ENCODE measurements at regions not wholly inside any gene's neighbourhood (a gene's known extent, or its start where the extent isn't known, plus 50 kb on each side); places are given as distances from the start of the nearest gene placed in this dataset.

DNA sequence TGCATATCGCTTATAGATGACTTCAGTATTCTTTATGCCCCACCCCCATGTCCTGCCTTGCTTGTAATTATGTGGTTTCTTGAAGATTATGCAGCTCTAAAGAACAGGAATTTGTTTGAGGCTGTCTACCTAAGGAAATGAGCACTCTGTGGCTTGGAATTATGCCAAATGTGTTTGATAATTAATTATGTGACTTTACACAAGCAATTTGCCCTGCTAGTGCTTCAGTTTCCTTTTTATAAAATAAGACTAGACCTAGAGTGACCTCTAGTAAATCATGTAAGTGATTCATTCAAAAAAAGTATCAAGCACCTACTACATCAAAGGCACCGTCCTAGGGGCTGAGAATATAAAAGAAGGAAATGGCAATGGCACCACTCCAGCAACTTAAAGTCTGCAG, 491.5 kb upstream of the KIRREL3 start:
- peaks cover 0 to 13% (median 10%) of the 10 kb centered on the region in 7 donors for H3K9me3 Mint-ChIP-seq
- ATAC-seq (ENCODE audit: low read depth in 2 of 2) (no peak), DNase-seq (no peak)
- no peak overlapping the region for H3K27ac Mint-ChIP-seq
- no peaks in the 10 kb centered on the region for H3K27me3 Mint-ChIP-seq
- peaks cover 0 to 7% of the 10 kb centered on the region in 2 donors for H3K36me3 Mint-ChIP-seq
- H3K4me1 Mint-ChIP-seq: no peaks in the 10 kb centered on the region
- H3K4me3 Mint-ChIP-seq: no peak overlapping the region

GRCh38 chr11:127491589-127491988, 491.0 kb upstream of the KIRREL3 start:
- DNase-seq (no peak), ATAC-seq (ENCODE audit: low read depth in 2 of 2) (no peak)
- Mint-ChIP-seq H3K4me3 (no peak overlapping the region), H3K4me1 (no peaks in the 10 kb centered on the region), H3K36me3 (peaks cover 0 to 7% of the 10 kb centered on the region in 2 donors), H3K9me3 (peaks cover 0 to 13% (median 10%) of the 10 kb centered on the region in 7 donors), H3K27ac (no peak overlapping the region), H3K27me3 (no peaks in the 10 kb centered on the region)

GRCh38 chr11:127490896-127491295, 490.3 kb upstream of the KIRREL3 start:
- Mint-ChIP-seq H3K27ac (no peak overlapping the region), H3K4me1 (no peaks in the 10 kb centered on the region), H3K27me3 (no peaks in the 10 kb centered on the region), H3K9me3 (peaks cover 0 to 13% (median 10%) of the 10 kb centered on the region in 7 donors), H3K36me3 (peaks cover 0 to 7% of the 10 kb centered on the region in 2 donors), H3K4me3 (no peak overlapping the region)
- ATAC-seq (ENCODE audit: low read depth in 2 of 2) (no peak), DNase-seq (no peak)

- Mint-ChIP-seq H3K27ac (no peak overlapping the region), H3K9me3 (peaks cover 0 to 8% (median 3%) of the 10 kb centered on the region in 7 donors), H3K4me3 (no peak overlapping the region), H3K36me3 (no peaks in the 10 kb centered on the region), H3K27me3 (no peaks in the 10 kb centered on the region), H3K4me1 (no peaks in the 10 kb centered on the region)
- no peak for DNase-seq
- no peak for ATAC-seq (ENCODE audit: low read depth in 2 of 2)
Observed at GRCh38 chr11:127485541-127485940, 485.0 kb upstream of the KIRREL3 start.

DNA sequence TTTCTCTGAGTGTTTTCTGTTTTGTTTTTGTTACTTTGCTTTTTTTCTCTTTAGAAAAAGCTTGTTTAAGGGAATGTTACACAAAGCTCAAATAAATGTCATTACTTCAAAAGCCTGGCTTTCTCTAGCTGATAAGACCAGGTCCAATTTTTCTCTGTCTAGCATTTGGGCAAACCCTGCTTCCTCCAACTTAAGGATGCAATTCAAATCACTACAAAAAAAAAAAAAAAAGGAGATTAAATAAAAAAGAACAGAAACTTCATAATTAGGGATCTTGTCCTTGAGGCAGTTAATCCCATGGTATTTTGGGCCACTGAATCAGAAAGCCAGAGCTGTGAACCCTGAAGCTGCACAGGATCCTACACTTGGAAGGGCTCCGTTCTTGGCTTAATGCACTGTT, 480.8 kb upstream of the KIRREL3 start:
- Mint-ChIP-seq H3K27ac (no peak overlapping the region), H3K9me3 (peaks cover 0 to 3% (median 0%) of the 10 kb centered on the region in 7 donors), H3K27me3 (peaks cover 0 to 4% (median 0%) of the 10 kb centered on the region in 3 donors), H3K4me1 (no peaks in the 10 kb centered on the region), H3K4me3 (no peak overlapping the region), H3K36me3 (no peaks in the 10 kb centered on the region)
- DNase-seq (no peak), ATAC-seq (ENCODE audit: low read depth in 2 of 2) (no peak)

DNA sequence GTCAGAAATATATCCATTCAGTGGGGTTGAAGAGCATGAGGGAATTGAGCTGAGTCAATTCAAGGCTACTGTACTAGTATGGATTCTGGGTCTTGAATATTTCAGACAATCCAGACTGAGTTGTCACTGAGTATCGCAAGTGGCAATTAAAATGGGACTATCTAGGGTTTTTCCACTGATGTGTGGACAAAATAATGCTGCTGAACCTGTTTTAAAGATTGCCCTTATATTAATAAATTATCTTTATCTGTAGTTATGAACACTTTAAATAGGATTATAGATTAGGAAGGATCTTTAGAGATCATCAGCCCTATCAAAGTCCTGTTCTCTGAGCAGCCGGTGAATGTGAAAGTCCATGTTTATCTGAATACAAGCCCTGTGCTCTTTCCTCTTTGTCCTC, 478.3 kb upstream of the KIRREL3 start:
- Mint-ChIP-seq H3K27ac (peak overlapping the region in 1 of 6 donors; percentile 48), H3K4me1 (no peaks in the 10 kb centered on the region), H3K4me3 (no peak overlapping the region), H3K36me3 (no peaks in the 10 kb centered on the region), H3K27me3 (peaks cover 0 to 4% (median 0%) of the 10 kb centered on the region in 3 donors), H3K9me3 (peaks cover 0 to 2% (median 0%) of the 10 kb centered on the region in 7 donors)
- DNase-seq (no peak), ATAC-seq (ENCODE audit: low read depth in 2 of 2) (no peak)

- Mint-ChIP-seq H3K9me3 (peaks cover 0 to 2% (median 0%) of the 10 kb centered on the region in 7 donors), H3K27me3 (peaks cover 0 to 4% (median 0%) of the 10 kb centered on the region in 3 donors), H3K27ac (no peak overlapping the region), H3K4me1 (no peaks in the 10 kb centered on the region), H3K4me3 (no peak overlapping the region), H3K36me3 (no peaks in the 10 kb centered on the region)
- ATAC-seq (ENCODE audit: low read depth in 2 of 2) (no peak), DNase-seq (no peak)
Observed at GRCh38 chr11:127474766-127475165, 474.2 kb upstream of the KIRREL3 start.

GRCh38 chr11:127472505-127472904, 471.9 kb upstream of the KIRREL3 start:
- H3K9me3 Mint-ChIP-seq: peaks cover 0 to 2% (median 0%) of the 10 kb centered on the region in 7 donors
- no peaks in the 10 kb centered on the region for H3K36me3 Mint-ChIP-seq
- H3K4me3 Mint-ChIP-seq: no peak overlapping the region
- ATAC-seq (ENCODE audit: low read depth in 2 of 2): no peak
- peaks cover 0 to 4% (median 0%) of the 10 kb centered on the region in 3 donors for H3K27me3 Mint-ChIP-seq
- H3K27ac Mint-ChIP-seq: no peak overlapping the region
- no peaks in the 10 kb centered on the region for H3K4me1 Mint-ChIP-seq
- DNase-seq: no peak

GRCh38 chr11:127471662-127472061, 471.1 kb upstream of the KIRREL3 start:
- peak overlapping the region in 1 of 6 donors; percentile 5 for H3K27ac Mint-ChIP-seq
- H3K4me1 Mint-ChIP-seq: no peaks in the 10 kb centered on the region
- H3K36me3 Mint-ChIP-seq: no peaks in the 10 kb centered on the region
- H3K27me3 Mint-ChIP-seq: peaks cover 0 to 3% (median 0%) of the 10 kb centered on the region in 3 donors
- DNase-seq: no peak
- no peak overlapping the region for H3K4me3 Mint-ChIP-seq
- no peak for ATAC-seq (ENCODE audit: low read depth in 2 of 2)
- H3K9me3 Mint-ChIP-seq: peaks cover 0 to 2% (median 0%) of the 10 kb centered on the region in 7 donors

DNA sequence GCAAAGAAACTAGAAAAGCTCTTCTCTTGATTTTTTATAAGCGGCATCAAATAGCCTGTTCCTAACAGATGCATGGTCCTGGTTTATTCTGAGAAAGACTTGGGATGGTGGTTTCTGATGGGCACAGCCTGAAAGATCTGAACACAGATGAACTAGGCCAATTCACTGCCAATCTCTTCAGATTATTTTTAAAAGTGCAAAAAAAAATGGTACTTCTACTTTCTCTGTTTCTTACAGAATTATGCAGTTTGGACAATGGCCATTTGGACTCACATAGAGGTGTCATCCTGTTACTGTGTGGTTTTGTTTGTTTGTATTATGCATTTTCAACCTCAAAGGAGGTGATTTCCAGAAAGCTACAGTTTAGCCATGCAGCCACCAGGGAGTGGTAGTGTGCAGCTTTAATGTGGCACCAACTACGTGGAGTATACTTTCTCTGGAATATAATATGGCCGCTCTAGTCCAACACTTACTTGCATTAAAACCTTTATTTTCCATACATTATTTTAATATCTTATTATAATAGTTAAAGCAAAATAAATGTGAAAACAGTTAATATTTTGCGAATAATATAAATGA, 469.8 kb upstream of the KIRREL3 start:
- ATAC-seq (ENCODE audit: low read depth in 2 of 2): no peak
- Mint-ChIP-seq H3K27me3 (no peaks in the 10 kb centered on the region), H3K36me3 (no peaks in the 10 kb centered on the region), H3K27ac (no peak overlapping the region), H3K4me1 (no peaks in the 10 kb centered on the region), H3K4me3 (no peak overlapping the region), H3K9me3 (peaks cover 0 to 2% (median 0%) of the 10 kb centered on the region in 7 donors)
- no peak for DNase-seq

GRCh38 chr11:127464325-127464724, 463.8 kb upstream of the KIRREL3 start:
- no peak for DNase-seq
- Mint-ChIP-seq H3K4me1 (no peaks in the 10 kb centered on the region), H3K9me3 (peaks cover 0 to 2% (median 0%) of the 10 kb centered on the region in 7 donors), H3K4me3 (no peak overlapping the region), H3K27ac (no peak overlapping the region), H3K36me3 (no peaks in the 10 kb centered on the region), H3K27me3 (peaks cover 0 to 6% (median 0%) of the 10 kb centered on the region in 3 donors)
- ATAC-seq (ENCODE audit: low read depth in 2 of 2): no peak

DNA sequence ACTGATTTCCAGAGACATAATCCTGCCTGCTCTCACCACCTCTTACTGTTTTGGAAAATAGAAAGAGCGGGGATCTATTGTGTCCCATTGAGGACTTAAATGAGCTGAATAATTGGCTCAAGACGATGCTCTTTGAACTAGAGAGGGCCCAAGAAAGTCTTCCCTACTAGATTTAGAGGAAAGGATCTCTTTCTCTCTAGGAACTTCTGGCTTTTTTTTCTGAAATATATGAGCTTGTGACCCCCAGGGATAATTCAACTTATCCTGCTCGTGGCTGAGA, 461.4 kb upstream of the KIRREL3 start:
- no peak overlapping the region for H3K27ac Mint-ChIP-seq
- DNase-seq (no peak), ATAC-seq (ENCODE audit: low read depth in 2 of 2) (no peak)
- no peaks in the 10 kb centered on the region for H3K36me3 Mint-ChIP-seq
- no peak overlapping the region for H3K4me3 Mint-ChIP-seq
- peaks cover 0 to 3% (median 0%) of the 10 kb centered on the region in 7 donors for H3K9me3 Mint-ChIP-seq
- peaks cover 0 to 6% (median 0%) of the 10 kb centered on the region in 3 donors for H3K27me3 Mint-ChIP-seq
- H3K4me1 Mint-ChIP-seq: no peaks in the 10 kb centered on the region

GRCh38 chr11:127461241-127462064, 460.9 kb upstream of the KIRREL3 start:
- H3K4me3 Mint-ChIP-seq: no peak overlapping the region
- ATAC-seq (ENCODE audit: low read depth in 2 of 2): no peak
- no peaks in the 10 kb centered on the region for H3K4me1 Mint-ChIP-seq
- peaks cover 0 to 3% (median 0%) of the 10 kb centered on the region in 7 donors for H3K9me3 Mint-ChIP-seq
- no peaks in the 10 kb centered on the region for H3K36me3 Mint-ChIP-seq
- H3K27me3 Mint-ChIP-seq: peaks cover 0 to 6% (median 0%) of the 10 kb centered on the region in 3 donors
- no peak for DNase-seq
- H3K27ac Mint-ChIP-seq: no peak overlapping the region

DNA sequence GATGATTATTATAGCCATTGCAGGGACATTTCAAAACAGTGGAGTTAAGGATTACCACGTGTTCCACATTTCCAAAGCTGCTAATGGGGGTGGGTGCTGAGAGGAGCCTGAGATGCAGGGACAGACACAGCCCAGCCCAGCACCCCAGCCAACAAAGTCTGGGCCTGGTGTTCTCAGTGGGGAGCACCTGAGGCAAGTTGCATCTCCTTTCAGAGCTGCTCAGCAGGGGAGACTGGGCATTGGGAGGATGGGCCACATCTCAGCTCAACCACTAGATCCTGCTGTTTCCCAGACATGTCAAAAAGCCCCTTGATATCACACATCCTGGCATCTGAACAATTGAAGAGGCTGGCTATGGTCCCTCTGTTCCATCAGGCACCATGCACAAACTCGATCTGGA, 458.0 kb upstream of the KIRREL3 start:
- H3K4me3 Mint-ChIP-seq: no peak overlapping the region
- ATAC-seq (ENCODE audit: low read depth in 2 of 2) (no peak), DNase-seq (no peak)
- H3K27ac Mint-ChIP-seq: no peak overlapping the region
- no peaks in the 10 kb centered on the region for H3K4me1 Mint-ChIP-seq
- H3K27me3 Mint-ChIP-seq: peaks cover 0 to 6% (median 0%) of the 10 kb centered on the region in 3 donors
- H3K36me3 Mint-ChIP-seq: no peaks in the 10 kb centered on the region
- H3K9me3 Mint-ChIP-seq: peaks cover 0 to 3% (median 0%) of the 10 kb centered on the region in 7 donors

All from naive B cell (primary cell).